HG02623 (cell line): ENCODE measurements at regions not wholly inside any gene's neighbourhood (a gene's known extent, or its start where the extent isn't known, plus 50 kb on each side); places are given as distances from the start of the nearest gene placed in this dataset.

Source experiments
- ATAC-seq: cut with Tn5 transposase; IDR thresholded peaks from one replicate; pipeline ENCODE4 v1.9.1; 2021; ENCODE audit warnings: moderate library complexity; ENCODE audit not compliant: unreplicated experiment

DNA sequence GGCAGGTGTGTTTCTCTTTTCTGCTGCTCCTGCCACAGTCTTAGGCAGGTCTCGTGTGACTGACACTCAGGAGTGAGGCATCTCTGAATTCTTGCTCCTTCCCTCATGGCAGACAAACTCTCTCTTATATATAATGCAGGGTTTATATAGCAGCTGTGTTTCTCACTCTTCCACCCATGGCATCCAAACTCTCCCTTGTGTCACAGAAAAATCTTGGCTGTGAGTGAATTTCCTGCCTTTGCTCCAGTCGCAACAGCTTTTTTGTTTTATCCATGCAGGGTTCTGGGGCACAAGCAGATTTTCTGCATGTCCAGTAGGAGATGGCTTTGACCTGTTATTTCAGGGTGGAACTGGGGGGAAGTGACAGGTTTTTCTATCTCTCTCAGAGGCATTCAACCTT is 1275.5 kb downstream of the ADGRL3 start:
- ATAC-seq, result no peak

DNA sequence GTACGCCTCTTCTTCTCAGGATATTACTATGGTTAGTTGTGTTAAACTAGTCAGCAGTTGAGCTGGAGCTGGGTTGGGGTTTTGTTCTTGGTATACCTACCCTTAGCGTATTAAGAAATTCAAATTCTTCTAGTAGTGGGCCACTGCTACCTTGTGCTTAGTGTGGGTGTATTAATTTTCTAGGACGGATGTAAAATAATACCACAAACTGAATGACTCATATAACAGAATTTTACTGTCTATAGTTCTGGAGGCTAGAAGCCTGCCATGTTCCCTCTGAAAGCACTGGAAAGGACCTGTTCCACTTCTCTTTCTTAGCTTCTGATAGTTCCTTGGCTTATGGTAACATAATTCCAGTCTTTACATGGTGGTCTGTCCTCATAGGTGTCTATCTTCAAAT is 1274.7 kb downstream of the ADGRL3 start:
- ATAC-seq, result no peak

DNA sequence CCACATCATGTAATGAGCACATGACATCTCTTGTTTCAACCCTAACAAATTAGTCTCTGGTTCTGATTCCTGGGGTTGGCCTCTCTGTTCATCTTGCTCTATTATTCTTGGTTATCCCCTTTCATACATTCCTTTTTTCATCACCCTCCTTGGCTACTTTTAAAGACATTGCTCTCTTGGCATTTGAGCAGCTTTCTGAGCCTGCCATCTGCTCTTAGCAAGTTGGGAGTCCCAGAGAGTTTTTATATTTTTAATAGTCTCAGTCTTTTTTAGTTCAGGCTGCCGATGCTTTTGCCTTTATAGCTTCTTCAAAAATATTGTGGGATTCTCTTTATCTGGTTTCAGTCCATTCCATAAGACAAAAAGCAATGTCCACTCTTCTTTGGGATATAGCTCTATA is 1270.9 kb downstream of the ADGRL3 start:
- no peak for ATAC-seq

DNA sequence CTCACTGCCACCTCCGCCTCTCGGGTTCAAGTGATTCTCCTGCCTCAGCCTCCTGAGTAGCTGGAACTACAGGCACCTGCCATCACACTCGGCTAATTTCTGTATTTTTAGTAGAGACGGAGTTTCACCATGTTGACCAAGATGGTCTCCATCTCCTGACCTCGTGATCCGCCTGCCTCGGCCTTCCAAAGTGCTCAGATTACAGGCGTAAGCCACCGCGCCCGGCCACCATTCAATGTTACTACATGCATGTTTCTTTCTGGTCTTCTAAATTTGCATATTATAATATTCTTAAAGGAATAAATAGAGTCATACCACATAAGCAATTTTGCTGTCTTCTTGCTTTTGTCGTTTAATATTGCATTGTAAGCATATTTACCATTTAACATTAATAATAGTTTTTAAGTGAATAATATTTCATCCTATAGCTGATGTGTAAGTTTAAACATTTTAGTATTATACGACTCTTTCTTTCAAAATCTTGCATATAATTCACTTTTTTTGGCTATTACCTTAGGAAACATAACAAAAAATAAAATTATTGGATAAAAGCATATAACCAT is 1270.4 kb downstream of the ADGRL3 start:
- no peak for ATAC-seq

DNA sequence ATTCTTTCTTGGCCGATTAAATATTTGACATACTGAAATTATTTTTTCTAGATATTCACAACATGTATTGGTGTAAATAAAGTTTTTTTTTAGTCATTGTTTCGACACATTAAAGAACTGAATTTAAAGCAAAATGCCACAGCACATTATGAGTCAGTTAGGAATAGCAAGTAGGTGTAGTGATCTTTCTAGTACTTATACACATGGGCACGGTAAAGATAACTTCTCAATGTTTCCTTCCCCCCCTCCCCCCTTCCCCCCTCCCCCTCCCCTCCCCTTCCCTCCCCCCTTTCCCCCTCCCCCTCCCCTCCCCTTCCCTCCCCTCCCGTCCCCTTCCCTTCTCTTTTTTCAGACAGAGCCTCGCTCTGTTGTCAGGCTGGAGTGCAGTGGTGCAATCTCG is 1269.9 kb downstream of the ADGRL3 start:
- no peak for ATAC-seq

DNA sequence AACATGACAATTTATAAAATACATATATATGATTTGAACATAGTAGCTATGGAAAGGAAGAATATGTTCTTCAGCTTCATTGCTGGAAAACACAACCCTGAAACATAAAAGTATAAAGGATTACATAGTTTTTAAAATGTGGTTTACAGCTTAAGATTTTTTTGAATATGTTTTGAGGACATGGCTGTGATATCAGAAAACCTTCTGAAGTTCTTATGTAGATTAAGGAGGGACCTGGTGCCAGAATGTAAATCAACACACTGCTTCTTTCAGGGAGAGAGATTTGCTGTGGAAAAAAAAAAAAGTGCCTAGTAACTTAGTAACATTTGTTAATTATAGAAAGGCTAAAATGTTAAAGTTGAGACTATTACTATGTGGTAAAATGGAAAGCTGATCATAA is 1261.8 kb downstream of the ADGRL3 start:
- no peak for ATAC-seq

DNA sequence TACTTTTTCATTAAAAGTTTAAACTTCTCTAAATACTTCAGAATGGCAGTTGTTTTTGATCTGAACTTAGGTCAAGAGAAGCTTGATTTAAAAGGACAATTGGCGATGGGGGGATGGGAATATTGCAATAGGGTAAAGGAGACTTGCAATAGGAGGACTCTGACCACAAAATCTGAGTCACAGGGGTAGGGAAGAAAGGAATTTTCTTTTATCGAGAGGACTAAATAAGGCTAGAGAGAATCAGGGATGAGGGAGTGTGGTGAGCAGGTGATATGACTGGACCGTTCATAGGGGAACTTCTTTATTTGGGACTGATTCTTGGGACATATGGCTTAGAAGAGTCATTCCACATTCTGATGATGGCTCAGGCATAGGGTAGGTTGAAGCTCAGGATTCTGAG is 1260.2 kb downstream of the ADGRL3 start:
- no peak for ATAC-seq

DNA sequence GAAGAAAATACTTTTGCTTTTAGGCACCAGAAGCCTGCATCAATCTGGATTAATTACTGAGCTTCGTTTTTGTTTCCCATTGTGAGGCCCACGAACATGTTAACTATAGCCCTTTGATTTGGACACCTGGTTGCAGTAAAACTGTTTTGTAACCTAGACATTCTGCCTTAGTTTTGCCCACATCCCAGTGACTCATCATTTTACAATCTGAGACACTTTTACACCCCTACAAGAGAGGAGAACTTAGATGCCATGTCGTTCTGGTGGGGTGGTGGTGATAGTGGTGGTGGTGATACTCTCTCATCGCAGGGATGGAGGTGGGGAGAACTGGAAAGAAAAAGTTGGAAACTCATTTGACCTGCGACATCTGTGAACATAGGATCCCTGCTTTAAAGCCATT is 1257.2 kb downstream of the ADGRL3 start:
- ATAC-seq, result no peak

GRCh38 chr4:62455871-62456270 is 1255.7 kb downstream of the ADGRL3 start:
- no peak for ATAC-seq

DNA sequence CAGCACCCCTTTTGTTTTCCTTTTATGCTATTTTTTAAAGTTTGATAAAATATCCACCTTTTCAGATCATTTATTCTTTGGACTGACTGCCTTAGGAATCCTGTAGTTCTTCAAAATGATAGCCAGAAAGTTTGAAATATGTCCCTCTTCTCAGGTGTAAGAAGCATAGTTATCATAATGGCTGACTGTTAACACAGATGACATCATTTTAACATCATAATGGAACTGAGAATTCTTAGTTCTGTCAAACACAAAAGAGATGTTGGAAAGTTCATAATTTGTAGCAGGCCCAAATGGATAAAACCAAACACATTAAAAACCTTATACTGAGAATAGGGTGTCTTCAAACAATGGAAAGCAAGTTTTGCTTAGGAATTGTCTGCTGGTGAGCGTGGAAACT is 1254.4 kb downstream of the ADGRL3 start:
- no peak for ATAC-seq

- ATAC-seq, result no peak
Observed at GRCh38 chr4:62450740-62451139, 1250.6 kb downstream of the ADGRL3 start.

- ATAC-seq, result no peak
Observed at GRCh38 chr4:62449538-62449937, 1249.4 kb downstream of the ADGRL3 start.

GRCh38 chr4:62448911-62449310 is 1248.8 kb downstream of the ADGRL3 start:
- no peak for ATAC-seq

DNA sequence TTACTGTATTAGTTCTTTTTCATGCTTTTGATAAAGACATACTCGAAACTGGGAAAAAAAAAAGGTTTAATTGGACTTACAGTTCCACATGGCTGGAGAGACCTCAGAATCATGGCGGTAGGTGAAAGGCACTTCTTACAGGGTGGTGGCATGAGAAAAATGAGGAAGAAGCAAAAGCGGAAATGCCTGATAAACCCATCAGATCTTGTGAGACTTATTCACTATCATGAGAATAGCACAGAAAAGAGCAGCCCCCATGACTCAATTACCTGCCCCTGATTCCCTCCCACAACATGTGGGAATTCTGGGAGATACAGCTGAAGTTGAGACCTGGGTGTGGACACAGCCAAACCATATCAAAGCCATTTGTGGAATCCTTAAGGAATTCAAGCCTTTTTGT is 1238.9 kb downstream of the ADGRL3 start:
- no peak for ATAC-seq

DNA sequence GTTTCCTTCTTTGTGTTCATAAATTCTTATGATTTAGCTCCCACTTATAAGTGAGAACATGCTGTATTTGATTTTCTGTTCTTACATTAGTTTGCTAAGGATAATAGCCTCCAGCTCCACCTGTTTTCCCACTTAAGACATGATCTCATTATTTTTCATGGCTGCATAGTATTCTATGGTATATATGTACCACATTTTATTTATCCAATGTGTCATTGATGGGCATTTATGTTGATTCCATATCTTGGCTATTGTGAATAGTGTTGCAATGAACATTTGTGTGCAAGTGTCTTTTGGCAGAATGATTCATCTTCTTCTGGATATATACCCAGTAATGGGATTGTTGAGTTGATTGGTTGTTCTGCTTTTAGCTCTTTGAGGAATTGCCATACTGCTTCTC is 1234.8 kb downstream of the ADGRL3 start:
- ATAC-seq, result no peak

- peak; percentile 64 for ATAC-seq
Observed at GRCh38 chr4:62431513-62432231, 1231.5 kb downstream of the ADGRL3 start.

DNA sequence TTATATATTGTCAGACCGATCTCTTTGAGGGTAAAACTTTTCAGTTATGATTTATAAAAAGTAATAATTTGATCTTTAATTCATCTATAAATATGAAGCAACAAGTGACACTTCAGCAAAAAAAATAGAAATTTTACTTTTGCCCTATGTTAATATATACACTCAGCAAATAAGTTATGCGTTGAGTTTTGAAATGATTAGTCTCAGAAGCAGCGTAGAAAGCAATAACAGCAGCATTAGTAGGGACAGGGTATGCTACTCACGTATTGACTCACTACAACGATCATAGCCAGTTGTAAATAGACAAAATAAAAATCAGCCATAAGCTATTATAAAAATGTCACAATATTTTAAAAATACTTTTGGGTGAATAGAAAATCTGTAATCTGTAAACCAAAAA is 1229.2 kb downstream of the ADGRL3 start:
- no peak for ATAC-seq

DNA sequence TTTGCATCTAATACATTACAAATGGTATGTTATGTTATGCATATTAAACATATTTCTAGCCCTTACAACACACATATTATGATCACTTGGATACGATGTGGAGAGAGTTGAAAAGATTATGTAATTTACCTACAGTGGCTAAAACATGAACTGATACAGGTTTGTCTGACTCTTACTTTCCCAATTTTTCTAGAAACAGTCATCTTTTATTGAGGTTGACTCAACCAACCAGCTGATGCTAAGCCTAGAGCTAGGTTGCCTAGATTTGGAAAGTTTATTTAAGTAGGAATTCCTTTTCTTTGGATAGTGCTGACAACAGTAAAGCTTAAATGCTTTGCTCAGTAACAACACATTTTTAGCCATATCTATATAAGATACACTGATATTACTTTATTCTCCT is 1215.1 kb downstream of the ADGRL3 start:
- no peak for ATAC-seq

DNA sequence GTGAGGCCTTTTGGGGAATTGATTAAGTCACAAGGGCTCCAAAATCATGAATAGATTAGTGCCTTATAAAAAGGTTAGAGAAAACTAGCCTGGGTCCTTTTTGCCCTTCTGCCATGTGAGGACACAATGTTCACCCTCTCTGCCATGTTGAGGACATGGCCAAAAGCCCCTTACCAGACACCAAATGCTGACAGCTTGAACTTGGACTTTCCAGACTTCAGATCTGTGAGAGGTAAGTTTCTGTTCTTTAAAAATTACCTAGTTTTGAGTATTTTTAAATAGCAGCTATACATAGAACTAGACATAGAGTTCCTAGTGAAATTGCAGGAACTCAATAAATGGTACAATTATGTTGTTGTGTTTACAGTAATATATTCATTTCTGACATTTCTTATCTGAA is 1214.4 kb downstream of the ADGRL3 start:
- no peak for ATAC-seq

GRCh38 chr4:62410371-62411003 is 1210.4 kb downstream of the ADGRL3 start:
- ATAC-seq, result no peak

GRCh38 chr4:62408454-62408853 is 1208.3 kb downstream of the ADGRL3 start:
- ATAC-seq, result no peak

DNA sequence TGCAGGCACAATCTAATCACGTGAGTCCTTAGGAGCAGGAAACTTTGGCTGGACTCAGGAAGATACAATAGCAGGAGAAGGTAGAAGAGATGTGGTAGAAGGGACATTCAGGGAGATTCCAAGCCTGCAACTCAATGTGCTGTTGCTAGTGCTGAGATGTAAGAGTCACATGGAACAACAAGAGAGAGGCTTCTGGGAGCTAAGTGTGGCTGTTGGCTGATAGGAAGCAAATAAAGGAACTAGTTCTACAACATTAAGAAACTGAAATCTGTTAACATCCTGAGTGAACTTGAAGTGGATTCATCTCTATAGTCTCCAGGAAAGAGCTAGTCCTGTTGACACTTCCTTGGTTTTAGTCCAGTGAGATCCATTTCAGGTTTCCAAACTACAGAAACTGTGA is 1207.4 kb downstream of the ADGRL3 start:
- no peak for ATAC-seq
